Right lobe of liver (tissue), 6 donors: ENCODE measurements at regions not wholly inside any gene's neighbourhood (a gene's known extent, or its start where the extent isn't known, plus 50 kb on each side); places are given as distances from the start of the nearest gene placed in this dataset.

Experiments
- ATAC-seq, 4 donors: fragments of 200-7000 bp; cut with Tn5 transposase; one replicate each; pipeline ENCODE4 v1.9.1; 2020; ENCODE audit warnings: mild to moderate bottlenecking in 4 of 4, moderate library complexity in 4 of 4
- DNase-seq, 3 donors: peaks; one replicate each; pipeline ENCODE4 v3.0.0-alpha.2; 2020
- H3K27ac ChIP-seq, 3 donors: fragments of 200-600 bp; one replicate each; pipeline ENCODE4 v1.8.0; 2022
- H3K27me3 ChIP-seq, 2 donors: fragments of 200-600 bp; one replicate each; pipeline ENCODE4 v1.8.0; 2022
- H3K36me3 ChIP-seq, 4 donors: fragments of 200-600 bp; sonication (generic) in 1 of 4; one replicate each; pipeline versions ENCODE4 v1.5.1 to v1.8.0; 2017 to 2022; ENCODE audit warnings: control low read depth in 1 of 4
- H3K4me1 ChIP-seq, 4 donors: fragments of 200-600 bp; sonication (generic) in 1 of 4; one replicate each; pipeline versions ENCODE4 v1.5.1 to v1.8.0; 2017 to 2022; ENCODE audit warnings: control low read depth in 1 of 4
- H3K4me3 ChIP-seq, 3 donors: fragments of 200-600 bp; one replicate each; pipeline ENCODE4 v1.8.0; 2022
- H3K9me3 ChIP-seq, 4 donors: fragments of 200-600 bp; sonication (generic) in 1 of 4; one replicate each; pipeline versions ENCODE4 v1.5.1 to v1.8.0; 2017 to 2022; ENCODE audit warnings: control low read depth in 1 of 4
- POLR2A ChIP-seq: fragments of 450-650 bp; IDR thresholded peaks from one replicate; pipeline ENCODE4 v1.6.1; 2017; ENCODE audit warnings: antibody characterized with exemption, mild to moderate bottlenecking
- WGBS: methylation state at CpG from one replicate; pipeline ENCODE4 v1.1.6; 2018; ENCODE audit warnings: low coverage, low lambda C conversion rate; ENCODE audit not compliant: insufficient coverage; ENCODE audit errors: missing lambda C conversion rate; 5-methylcytosine and 5-hydroxymethylcytosine counted together
- intact Hi-C, 2 donors: fragments of 100-400 bp; cut with DNase I; formaldehyde crosslinking; loops; one replicate each; pipeline versions ENCODE4 v1.11.2 to v1.14.1; 2022
- TF ChIP-seq, protein P1 (sequence below), 4 donors: fragments of 200-600 bp in 3 of 4; fragments of 450-650 bp in 1 of 4; IDR thresholded peaks; one replicate each; pipeline versions ENCODE4 v1.5.1 to v1.8.0; 2016 to 2022; ENCODE audit warnings: antibody characterized with exemption in 4 of 4, mild to moderate bottlenecking in 2 of 4
- donor health status: DM: no; HTN: yes; CAD: no.
- donor health status: DM: no; HTN: no; CAD: no.
- donor health status: DM: no; HTN: no; CAD: no.
- donor health status: DM: no; HTN: yes; CAD: no.
- donor health status: DM: no; HTN: yes; CAD: no.

DNA sequence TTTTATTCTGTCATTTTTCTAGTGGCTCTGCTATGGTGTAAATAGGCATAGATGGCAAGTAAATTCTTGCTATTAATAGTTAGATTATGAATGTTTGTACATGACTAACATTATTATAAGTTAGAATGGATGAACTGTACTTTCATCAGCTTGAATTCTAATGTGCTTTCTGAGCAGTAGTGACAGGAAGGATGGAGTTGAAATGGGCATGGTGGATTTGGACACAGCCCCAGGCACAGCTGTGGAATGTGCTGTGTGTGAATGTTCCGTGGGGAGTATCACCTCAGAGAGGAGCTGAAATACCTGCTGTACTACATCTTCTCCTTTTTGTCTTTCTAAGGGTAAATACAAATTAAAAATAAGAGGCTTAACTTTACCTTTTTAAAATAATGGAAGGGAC, 66.8 kb downstream of the FBXO5 start:
- intact Hi-C loops, result no loop called here
- TF ChIP-seq, protein P1, sequence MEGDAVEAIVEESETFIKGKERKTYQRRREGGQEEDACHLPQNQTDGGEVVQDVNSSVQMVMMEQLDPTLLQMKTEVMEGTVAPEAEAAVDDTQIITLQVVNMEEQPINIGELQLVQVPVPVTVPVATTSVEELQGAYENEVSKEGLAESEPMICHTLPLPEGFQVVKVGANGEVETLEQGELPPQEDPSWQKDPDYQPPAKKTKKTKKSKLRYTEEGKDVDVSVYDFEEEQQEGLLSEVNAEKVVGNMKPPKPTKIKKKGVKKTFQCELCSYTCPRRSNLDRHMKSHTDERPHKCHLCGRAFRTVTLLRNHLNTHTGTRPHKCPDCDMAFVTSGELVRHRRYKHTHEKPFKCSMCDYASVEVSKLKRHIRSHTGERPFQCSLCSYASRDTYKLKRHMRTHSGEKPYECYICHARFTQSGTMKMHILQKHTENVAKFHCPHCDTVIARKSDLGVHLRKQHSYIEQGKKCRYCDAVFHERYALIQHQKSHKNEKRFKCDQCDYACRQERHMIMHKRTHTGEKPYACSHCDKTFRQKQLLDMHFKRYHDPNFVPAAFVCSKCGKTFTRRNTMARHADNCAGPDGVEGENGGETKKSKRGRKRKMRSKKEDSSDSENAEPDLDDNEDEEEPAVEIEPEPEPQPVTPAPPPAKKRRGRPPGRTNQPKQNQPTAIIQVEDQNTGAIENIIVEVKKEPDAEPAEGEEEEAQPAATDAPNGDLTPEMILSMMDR (IDR thresholded peaks at IDR 0.05), result no peak
- no peak for TF ChIP-seq POLR2A
- H3K27ac ChIP-seq, result no peak overlapping the region
- no peaks in the 10 kb centered on the region for H3K27me3 ChIP-seq
- DNase-seq (no peak), ATAC-seq (no peak)
- no peaks in the 10 kb centered on the region for H3K36me3 ChIP-seq
- no peaks in the 10 kb centered on the region for H3K9me3 ChIP-seq
- WGBS, result 30% methylated on average over 1 of the region's 1 CpG
- H3K4me3 ChIP-seq, result no peak overlapping the region
- H3K4me1 ChIP-seq, result no peaks in the 10 kb centered on the region

DNA sequence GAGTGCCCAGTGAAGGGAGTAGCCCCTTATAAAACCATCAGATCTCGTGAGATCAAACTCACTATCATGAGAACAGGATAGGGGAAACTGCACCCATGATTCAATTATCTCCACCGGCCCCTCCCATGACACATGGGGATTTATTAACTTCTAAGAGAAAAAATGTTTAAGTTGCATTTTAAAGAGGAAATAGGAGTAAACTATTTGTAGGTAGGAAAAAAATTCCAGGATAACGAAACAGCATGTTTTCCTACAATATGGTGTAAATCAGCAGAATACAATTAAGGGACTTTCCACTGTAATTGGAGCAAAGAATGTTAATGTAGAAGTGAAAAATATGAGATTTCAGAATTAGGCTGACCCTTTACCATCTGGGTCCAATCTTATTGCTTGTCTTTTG, 63.9 kb downstream of the FBXO5 start:
- Histone ChIP-seq H3K27ac (no peak overlapping the region), H3K9me3 (no peaks in the 10 kb centered on the region), H3K36me3 (no peaks in the 10 kb centered on the region), H3K27me3 (no peaks in the 10 kb centered on the region), H3K4me3 (no peak overlapping the region), H3K4me1 (no peaks in the 10 kb centered on the region)
- TF ChIP-seq, protein P1 (IDR thresholded peaks at IDR 0.05), result no peak
- TF ChIP-seq POLR2A, result no peak
- WGBS, result 38% methylated on average over 3 of the region's 3 CpGs
- intact Hi-C loops, result no loop called here
- no peak for DNase-seq
- no peak for ATAC-seq

DNA sequence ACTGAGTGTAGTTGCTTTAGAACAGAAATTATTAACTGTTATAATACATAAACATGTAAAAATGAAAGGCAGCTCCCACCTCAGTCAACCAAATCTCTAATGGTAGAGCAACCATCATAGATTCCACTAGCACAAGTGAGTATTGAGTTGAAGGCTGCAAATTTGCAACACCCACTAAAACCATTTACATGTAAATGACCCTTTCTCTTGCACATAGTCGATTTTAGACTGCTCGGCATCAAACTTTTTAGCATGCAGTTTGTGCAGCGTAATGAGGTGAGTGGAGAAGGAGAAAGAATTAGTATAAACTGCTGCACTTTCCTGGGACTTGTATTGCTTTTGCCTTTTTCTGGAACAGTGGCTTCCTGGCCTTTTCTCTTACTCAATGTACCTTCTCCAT, 62.8 kb downstream of the FBXO5 start:
- intact Hi-C loops, result no loop called here
- no peak for ATAC-seq
- Histone ChIP-seq H3K9me3 (no peaks in the 10 kb centered on the region), H3K4me3 (no peak overlapping the region), H3K4me1 (no peaks in the 10 kb centered on the region), H3K27ac (no peak overlapping the region), H3K27me3 (no peaks in the 10 kb centered on the region), H3K36me3 (no peaks in the 10 kb centered on the region)
- no peak for TF ChIP-seq POLR2A
- TF ChIP-seq, protein P1 (IDR thresholded peaks at IDR 0.05), result no peak
- no peak for DNase-seq
- WGBS, result 78% methylated on average over 3 of the region's 3 CpGs
